Forelimb muscle (tissue), 1 donor: ENCODE measurements at regions not wholly inside any gene's neighbourhood (a gene's known extent, or its start where the extent isn't known, plus 50 kb on each side); places are given as distances from the start of the nearest gene placed in this dataset.

Experiments used
- DNase-seq: peaks from one replicate; pipeline ENCODE4 v3.0.0-alpha.2; 2013; ENCODE audit warnings: low read depth

DNA sequence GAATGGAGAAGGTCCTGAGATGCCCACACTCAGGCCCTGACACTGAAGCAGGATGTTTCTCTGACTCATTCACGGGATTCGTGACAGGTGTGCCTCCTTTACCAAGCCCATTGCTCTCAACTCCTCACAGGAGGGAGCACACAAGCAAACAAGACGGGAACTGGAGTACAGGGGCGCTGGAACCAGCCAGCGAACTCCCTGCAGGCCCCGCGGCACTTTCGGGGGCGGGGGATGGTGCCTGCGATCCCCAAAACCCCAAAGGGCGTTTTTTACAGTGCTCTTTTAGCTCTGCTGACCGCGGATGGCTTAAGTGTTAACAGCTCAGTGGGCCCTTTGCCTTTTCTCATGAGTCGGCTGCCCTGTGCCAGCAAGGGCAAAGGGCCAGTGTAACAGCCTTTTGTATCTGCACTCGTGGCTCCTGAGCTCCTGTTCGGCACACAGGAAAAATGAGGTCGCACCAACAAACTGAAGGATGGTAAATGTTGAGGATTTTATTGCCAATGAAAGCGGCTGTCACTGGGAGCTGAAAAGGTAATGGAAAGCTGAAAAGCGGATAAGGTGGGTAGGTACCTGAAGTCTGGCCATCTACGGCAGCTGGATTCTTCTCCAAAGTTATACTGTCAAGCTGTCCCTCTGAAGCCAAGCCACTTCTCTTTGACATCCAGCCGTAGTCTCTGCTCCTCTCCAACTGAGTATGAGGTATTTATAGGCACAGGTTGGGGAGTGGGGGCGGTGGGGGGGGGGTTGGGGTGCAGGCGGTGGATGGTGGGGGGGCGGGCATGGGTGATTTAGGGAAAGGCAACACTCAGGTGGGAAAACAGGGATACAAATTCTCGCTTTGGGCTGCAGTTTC lies 65.0 kb upstream of the TRPC4 start:
- DNase-seq, result no peak

- no peak for DNase-seq
These were observed 59.7 kb upstream of the TRPC4 start for GRCh38 chr13:37929308-37929707.

GRCh38 chr13:37927561-37927960 lies 58.0 kb upstream of the TRPC4 start:
- no peak for DNase-seq

GRCh38 chr13:37925878-37926473 lies 56.4 kb upstream of the TRPC4 start:
- no peak for DNase-seq

DNA sequence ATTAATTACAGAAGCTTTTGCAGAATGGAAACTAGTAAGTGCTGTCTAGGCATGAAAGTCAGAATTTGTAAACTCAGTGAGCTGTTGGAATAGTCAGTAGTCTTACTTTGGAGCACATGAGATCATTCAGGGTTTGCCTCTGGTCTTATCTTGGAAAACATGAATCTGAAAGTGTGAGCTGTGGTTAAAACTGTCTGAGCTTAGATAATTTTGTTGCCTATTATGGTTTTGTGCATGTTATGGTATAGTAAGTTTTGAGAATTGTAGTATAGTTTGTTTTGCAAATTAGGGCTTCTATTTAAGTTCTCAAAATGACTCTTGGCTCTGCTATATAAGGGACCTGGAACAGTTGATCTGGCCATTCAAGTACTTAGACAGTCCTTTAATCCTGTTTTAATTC lies 53.7 kb upstream of the TRPC4 start:
- no peak for DNase-seq

DNA sequence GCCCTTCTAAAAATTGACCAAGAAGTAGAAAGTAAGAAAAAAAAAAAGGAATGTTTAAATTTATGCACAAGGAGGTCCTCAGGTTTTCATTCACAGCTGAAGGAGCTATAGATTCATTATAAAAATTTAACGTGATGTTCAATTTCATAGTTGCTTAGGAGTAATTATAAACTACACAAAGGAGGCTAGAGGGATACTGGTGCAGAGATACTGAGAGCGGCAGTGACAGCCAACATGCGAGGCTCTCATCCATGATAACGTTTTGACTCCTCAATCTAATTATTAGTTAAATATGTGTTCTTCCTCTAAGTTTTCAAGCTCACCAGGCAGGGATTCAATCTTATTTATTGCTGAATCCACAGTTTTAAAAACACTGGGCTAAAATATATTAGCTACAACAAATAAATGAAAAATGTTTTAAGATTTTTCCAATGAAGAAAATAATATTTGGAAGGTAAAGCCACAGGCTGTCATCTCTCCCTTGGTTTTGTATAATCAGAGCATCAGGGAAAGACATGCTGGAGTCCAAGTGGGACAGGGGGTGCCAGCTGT lies 49.8 kb upstream of the TRPC4 start:
- no peak for DNase-seq
